CD4-positive, alpha-beta T cell (primary cell): ENCODE measurements at regions not wholly inside any gene's neighbourhood (a gene's known extent, or its start where the extent isn't known, plus 50 kb on each side); places are given as distances from the start of the nearest gene placed in this dataset.

Experiments
- ATAC-seq: fragments of 200-7000 bp; cut with Tn5 transposase; one replicate; pipeline ENCODE4 v1.10.0; 2022; ENCODE audit warnings: mild to moderate bottlenecking; ENCODE audit not compliant: poor library complexity
- CTCF ChIA-PET: fragments of 350-600 bp; sonication (Branson Sonifier 250); formaldehyde crosslinking; loops from one replicate; lab custom pipeline; 2021; ENCODE audit warnings: antibody characterized with exemption, inconsistent platforms; lab: Charles Lee
- POLR2A ChIA-PET: fragments of 350-600 bp; sonication (Branson Sonifier 250); formaldehyde crosslinking; loops from one replicate; lab custom pipeline; 2021; ENCODE audit warnings: antibody characterized with exemption, inconsistent platforms; lab: Charles Lee
- DNase-seq, 14 experiments: peaks; one replicate each; pipeline ENCODE4 v3.0.0-alpha.2; 2013 to 2020; ENCODE audit warnings: mixed read lengths in 2 of 14
- H3K27ac ChIP-seq, 2 donors: one replicate each; pipeline versions ENCODE4 v1.5.1 to v1.7.0; 2013; ENCODE audit warnings: low read length in 2 of 2, low read depth in 1 of 2, mild to moderate bottlenecking in 1 of 2
- H3K27me3 ChIP-seq, 2 experiments: 1 replicate in 1 of 2; 2 replicates in 1 of 2; pipeline versions ENCODE4 v1.6.1 to v1.7.0; 2013; ENCODE audit warnings: low read length in 2 of 2, control low read depth in 1 of 2, mild to moderate bottlenecking in 1 of 2, moderate library complexity in 1 of 2; ENCODE audit not compliant: insufficient read depth in 2 of 2, control insufficient read depth in 1 of 2
- H3K36me3 ChIP-seq: one replicate; pipeline ENCODE4 v1.6.1; 2013; ENCODE audit warnings: low read length, control low read depth; ENCODE audit not compliant: insufficient read depth
- H3K4me1 ChIP-seq: one replicate; pipeline ENCODE4 v1.6.1; 2013; ENCODE audit warnings: low read length, control low read depth; ENCODE audit not compliant: insufficient read depth
- H3K4me3 ChIP-seq: one replicate; pipeline ENCODE4 v1.5.1; 2013; ENCODE audit warnings: mild to moderate bottlenecking, low read length, moderate library complexity
- H3K9me3 ChIP-seq, 2 experiments: 1 replicate in 1 of 2; 2 replicates in 1 of 2; pipeline versions ENCODE4 v1.6.1 to v1.7.0; 2013; ENCODE audit warnings: low read length in 2 of 2, mild to moderate bottlenecking in 2 of 2, control low read depth in 1 of 2, moderate library complexity in 1 of 2; ENCODE audit not compliant: control insufficient read depth in 1 of 2, insufficient read depth in 1 of 2
- H3K27ac Mint-ChIP-seq: one replicate; pipeline ENCODE4 v1.8.0; 2020; ENCODE audit warnings: mixed read lengths
- H3K27me3 Mint-ChIP-seq: one replicate; pipeline ENCODE4 v1.8.0; 2021; ENCODE audit warnings: mixed read lengths
- H3K36me3 Mint-ChIP-seq: one replicate; pipeline ENCODE4 v1.8.0; 2021; ENCODE audit warnings: low read depth, mixed read lengths
- H3K4me1 Mint-ChIP-seq: one replicate; pipeline ENCODE4 v1.8.0; 2021; ENCODE audit warnings: low read depth, mixed read lengths
- H3K4me3 Mint-ChIP-seq: one replicate; pipeline ENCODE4 v1.8.0; 2020; ENCODE audit warnings: mild to moderate bottlenecking, mixed read lengths
- H3K9me3 Mint-ChIP-seq: one replicate; pipeline ENCODE4 v1.8.0; 2020; ENCODE audit warnings: mixed read lengths
- intact Hi-C, 2 experiments: fragments of 100-400 bp; cut with DNase I in 1 of 2; cut with micrococcal nuclease in 1 of 2; formaldehyde crosslinking; loops; one replicate each; pipeline versions ENCODE4 v1.15.1 to v1.9.0; 2023 to 2025; cut with DNase I, micrococcal nuclease
- TF ChIP-seq, protein P1 (sequence below): fragments of 200-600 bp; IDR thresholded peaks from one replicate; pipeline ENCODE4 v1.8.0; 2022; ENCODE audit warnings: antibody characterized with exemption, mild to moderate bottlenecking

DNA sequence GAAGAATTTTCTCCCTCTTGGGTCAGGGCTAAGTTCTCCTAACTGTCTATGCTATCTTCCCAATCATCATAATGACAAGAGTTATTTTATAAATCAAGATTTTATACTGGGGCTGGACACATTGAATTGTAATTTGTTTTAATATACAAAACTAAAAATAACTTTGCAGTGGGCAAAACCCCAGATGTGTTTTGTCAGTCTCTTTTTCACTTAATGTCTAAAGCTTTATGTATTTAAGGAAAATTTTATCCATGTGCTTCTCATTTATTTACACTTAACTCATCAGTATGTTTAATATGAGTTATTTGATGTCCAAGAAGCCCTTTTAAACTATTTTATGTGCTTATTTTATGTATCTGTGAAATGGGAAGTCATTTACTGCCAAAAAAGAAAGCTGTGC, 362.8 kb upstream of the ADAMTSL1 start:
- no peak overlapping the region for H3K4me3 ChIP-seq
- CTCF ChIA-PET = no interaction called here

GRCh38 chr9:18114559-18115475, 359.1 kb upstream of the ADAMTSL1 start:
- no peaks in the 10 kb centered on the region for H3K27me3 Mint-ChIP-seq
- no peaks in the 10 kb centered on the region for H3K9me3 Mint-ChIP-seq
- H3K4me1 Mint-ChIP-seq = no peaks in the 10 kb centered on the region
- Histone ChIP-seq H3K36me3 (no peaks in the 10 kb centered on the region), H3K4me3 (no peak overlapping the region), H3K27me3 (no peaks in the 10 kb centered on the region), H3K9me3 (no peaks in the 10 kb centered on the region), H3K4me1 (no peaks in the 10 kb centered on the region), H3K27ac (no peak overlapping the region)
- DNase-seq (no peak), ATAC-seq (no peak)
- no peaks in the 10 kb centered on the region for H3K36me3 Mint-ChIP-seq
- ChIA-PET POLR2A (no interaction called here), CTCF (no interaction called here)
- TF ChIP-seq, protein P1, sequence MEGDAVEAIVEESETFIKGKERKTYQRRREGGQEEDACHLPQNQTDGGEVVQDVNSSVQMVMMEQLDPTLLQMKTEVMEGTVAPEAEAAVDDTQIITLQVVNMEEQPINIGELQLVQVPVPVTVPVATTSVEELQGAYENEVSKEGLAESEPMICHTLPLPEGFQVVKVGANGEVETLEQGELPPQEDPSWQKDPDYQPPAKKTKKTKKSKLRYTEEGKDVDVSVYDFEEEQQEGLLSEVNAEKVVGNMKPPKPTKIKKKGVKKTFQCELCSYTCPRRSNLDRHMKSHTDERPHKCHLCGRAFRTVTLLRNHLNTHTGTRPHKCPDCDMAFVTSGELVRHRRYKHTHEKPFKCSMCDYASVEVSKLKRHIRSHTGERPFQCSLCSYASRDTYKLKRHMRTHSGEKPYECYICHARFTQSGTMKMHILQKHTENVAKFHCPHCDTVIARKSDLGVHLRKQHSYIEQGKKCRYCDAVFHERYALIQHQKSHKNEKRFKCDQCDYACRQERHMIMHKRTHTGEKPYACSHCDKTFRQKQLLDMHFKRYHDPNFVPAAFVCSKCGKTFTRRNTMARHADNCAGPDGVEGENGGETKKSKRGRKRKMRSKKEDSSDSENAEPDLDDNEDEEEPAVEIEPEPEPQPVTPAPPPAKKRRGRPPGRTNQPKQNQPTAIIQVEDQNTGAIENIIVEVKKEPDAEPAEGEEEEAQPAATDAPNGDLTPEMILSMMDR = no peak
- no peak overlapping the region for H3K4me3 Mint-ChIP-seq
- intact Hi-C loops = no loop called here
- no peak overlapping the region for H3K27ac Mint-ChIP-seq

More for the DNA sequence above, 362.8 kb upstream of the ADAMTSL1 start:
- H3K9me3 ChIP-seq = no peaks in the 10 kb centered on the region
- no peak for DNase-seq
- no peaks in the 10 kb centered on the region for H3K27me3 ChIP-seq
- H3K36me3 ChIP-seq = no peaks in the 10 kb centered on the region
- H3K4me3 Mint-ChIP-seq = no peak overlapping the region
- H3K27me3 Mint-ChIP-seq = no peaks in the 10 kb centered on the region
- intact Hi-C loops = no loop called here
- TF ChIP-seq, protein P1 = no peak
- no peak for ATAC-seq
- no peaks in the 10 kb centered on the region for H3K36me3 Mint-ChIP-seq
- H3K9me3 Mint-ChIP-seq = no peaks in the 10 kb centered on the region
- POLR2A ChIA-PET = no interaction called here
- no peaks in the 10 kb centered on the region for H3K4me1 Mint-ChIP-seq
- no peak overlapping the region for H3K27ac Mint-ChIP-seq
- H3K27ac ChIP-seq = no peak overlapping the region
- H3K4me1 ChIP-seq = no peaks in the 10 kb centered on the region

- H3K36me3 Mint-ChIP-seq = no peaks in the 10 kb centered on the region
- no peak overlapping the region for H3K4me3 ChIP-seq
- no peak overlapping the region for H3K27ac ChIP-seq
- no peaks in the 10 kb centered on the region for H3K36me3 ChIP-seq
- H3K27me3 Mint-ChIP-seq = no peaks in the 10 kb centered on the region
- no peaks in the 10 kb centered on the region for H3K27me3 ChIP-seq
- no peaks in the 10 kb centered on the region for H3K4me1 Mint-ChIP-seq
- no peaks in the 10 kb centered on the region for H3K9me3 ChIP-seq
- DNase-seq = no peak
- no peaks in the 10 kb centered on the region for H3K9me3 Mint-ChIP-seq
- ATAC-seq = no peak
- no peaks in the 10 kb centered on the region for H3K4me1 ChIP-seq
- no peak overlapping the region for H3K27ac Mint-ChIP-seq
- intact Hi-C loops = no loop called here
- ChIA-PET POLR2A (no interaction called here), CTCF (no interaction called here)
- no peak overlapping the region for H3K4me3 Mint-ChIP-seq
- TF ChIP-seq, protein P1 = no peak
These were observed 355.7 kb upstream of the ADAMTSL1 start for GRCh38 chr9:18118268-18118667.
